GM12875 (cell line): ENCODE measurements at regions not wholly inside any gene's neighbourhood (a gene's known extent, or its start where the extent isn't known, plus 50 kb on each side); places are given as distances from the start of the nearest gene placed in this dataset.

Experiments
- H3K4me3 ChIP-seq: one replicate; pipeline ENCODE4 v1.5.1; 2011; ENCODE audit warnings: low read depth, low read length, control low read depth
- CTCF ChIP-seq: IDR thresholded peaks from 2 replicates; pipeline ENCODE4 v1.5.1; 2011; ENCODE audit warnings: low read depth, mild to moderate bottlenecking, control low read depth, inconsistent platforms, low read length, moderate library complexity, borderline replicate concordance; ENCODE audit not compliant: insufficient read depth

- peak overlapping the region; percentile 8 for H3K4me3 ChIP-seq
- peak; percentile 82 for TF ChIP-seq CTCF
Observed at GRCh38 chr7:25894902-25895791, 256.9 kb upstream of the NFE2L3 start.

GRCh38 chr7:25895792-25896171, 256.2 kb upstream of the NFE2L3 start:
- no peak overlapping the region for H3K4me3 ChIP-seq
- no peak for TF ChIP-seq CTCF

GRCh38 chr7:25897261-25897782, 254.7 kb upstream of the NFE2L3 start:
- no peak for TF ChIP-seq CTCF
- H3K4me3 ChIP-seq, result no peak overlapping the region

GRCh38 chr7:25900245-25900644, 251.8 kb upstream of the NFE2L3 start:
- TF ChIP-seq CTCF, result no peak
- no peak overlapping the region for H3K4me3 ChIP-seq

GRCh38 chr7:25900877-25901276, 251.1 kb upstream of the NFE2L3 start:
- no peak for TF ChIP-seq CTCF

GRCh38 chr7:25901658-25902057, 250.3 kb upstream of the NFE2L3 start:
- no peak for TF ChIP-seq CTCF
- H3K4me3 ChIP-seq, result no peak overlapping the region

More at GRCh38 chr7:25900877-25901276, 251.1 kb upstream of the NFE2L3 start:
- H3K4me3 ChIP-seq, result no peak overlapping the region

- H3K4me3 ChIP-seq, result no peak overlapping the region
- TF ChIP-seq CTCF, result no peak
Observed at GRCh38 chr7:25906003-25906402, 246.0 kb upstream of the NFE2L3 start.
